ENCODE measurements at regions not wholly inside any gene's neighbourhood (a gene's known extent, or its start where the extent isn't known, plus 50 kb on each side); places are given as distances from the start of the nearest gene placed in this dataset.

- TF ChIP-seq CTCF (IDR thresholded peaks at IDR 0.05) (no peak), POLR2AphosphoS5 (IDR thresholded peaks at IDR 0.05; ENCODE audit: low read depth, low read length) (no peak), SIN3A (IDR thresholded peaks at IDR 0.05; ENCODE audit: borderline replicate concordance, insufficient read depth, low read depth, low read length) (no peak)
Observed at GRCh38 chr1:89464008-89464407, 60.6 kb upstream of the LRRC8B start.

Data from Panc1 (cell line).